ENCODE measurements at regions not wholly inside any gene's neighbourhood (a gene's known extent, or its start where the extent isn't known, plus 50 kb on each side); places are given as distances from the start of the nearest gene placed in this dataset.

DNA sequence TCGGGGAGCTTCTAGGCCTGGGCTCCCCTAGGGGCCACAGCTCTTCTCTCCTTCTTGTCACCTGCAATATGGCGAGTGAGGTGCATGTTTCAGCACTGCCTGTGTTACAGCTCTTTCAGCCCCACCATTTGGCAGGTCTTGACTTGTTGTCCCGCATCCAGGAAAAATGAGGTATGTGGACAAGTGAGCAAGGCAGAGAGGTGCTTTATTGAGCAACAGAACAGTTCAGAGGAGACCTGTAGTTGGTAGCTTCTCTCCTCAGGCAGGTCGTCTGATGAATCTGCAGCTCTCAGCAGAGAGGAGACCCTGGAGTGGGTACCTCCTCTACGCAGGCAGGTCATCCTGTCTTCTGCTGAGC, 208.2 kb upstream of the USP25 start:
- DNase-seq (ENCODE audit: extremely low read depth in 1 of 11, low read depth in 9 of 11, low spot score in 4 of 11): no peak

DNA sequence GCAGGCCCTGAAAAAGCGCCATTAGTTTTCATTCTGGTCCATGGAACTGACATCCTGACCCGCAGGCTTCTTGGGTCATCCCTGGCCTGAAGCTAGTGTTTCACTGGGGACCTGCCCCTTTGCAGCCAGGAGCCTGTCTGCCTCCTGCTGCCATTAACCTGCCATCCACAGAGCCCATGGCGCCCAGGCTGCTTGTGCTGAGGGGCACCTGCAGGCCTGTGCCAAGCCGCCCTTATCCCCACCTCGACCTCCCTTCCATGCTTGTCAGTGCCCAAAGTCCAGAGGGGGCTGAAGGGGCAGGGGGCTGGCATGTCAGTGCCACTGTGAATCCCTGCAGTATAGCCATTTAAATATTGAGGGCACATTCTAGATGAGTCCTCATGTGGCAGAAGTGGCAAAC, 207.6 kb upstream of the USP25 start:
- DNase-seq (ENCODE audit: extremely low read depth in 1 of 11, low read depth in 9 of 11, low spot score in 4 of 11): no peak

GRCh38 chr21:15524855-15525254, 204.9 kb upstream of the USP25 start:
- DNase-seq (ENCODE audit: extremely low read depth in 1 of 11, low read depth in 9 of 11, low spot score in 4 of 11): no peak

- DNase-seq (ENCODE audit: extremely low read depth in 1 of 11, low read depth in 9 of 11, low spot score in 4 of 11): no peak
These were observed 203.0 kb upstream of the USP25 start for GRCh38 chr21:15526798-15527197.

- DNase-seq (ENCODE audit: extremely low read depth in 1 of 11, low read depth in 9 of 11, low spot score in 4 of 11): no peak
These were observed 201.4 kb upstream of the USP25 start for GRCh38 chr21:15528346-15528745.

DNA sequence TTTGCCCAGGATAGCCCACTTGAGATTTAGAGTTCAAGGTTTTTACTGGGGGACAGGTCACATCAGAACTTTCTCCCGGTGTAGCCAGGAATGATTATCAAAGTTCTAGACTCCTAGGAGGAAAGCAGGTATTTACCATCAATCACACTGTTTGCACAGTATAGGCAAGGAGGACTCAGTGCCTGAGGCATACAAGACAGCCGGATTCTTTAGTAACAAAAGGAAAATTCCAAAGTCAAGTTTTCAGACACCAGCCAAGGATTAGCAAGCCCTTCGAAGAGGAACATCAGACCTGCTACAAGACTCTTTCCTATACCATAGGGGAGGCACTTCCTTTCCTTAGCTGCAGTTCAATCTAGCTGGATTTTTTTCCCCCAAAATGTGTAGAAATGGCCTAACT, 197.8 kb upstream of the USP25 start:
- no peak for DNase-seq (ENCODE audit: extremely low read depth in 1 of 11, low read depth in 9 of 11, low spot score in 4 of 11)

DNA sequence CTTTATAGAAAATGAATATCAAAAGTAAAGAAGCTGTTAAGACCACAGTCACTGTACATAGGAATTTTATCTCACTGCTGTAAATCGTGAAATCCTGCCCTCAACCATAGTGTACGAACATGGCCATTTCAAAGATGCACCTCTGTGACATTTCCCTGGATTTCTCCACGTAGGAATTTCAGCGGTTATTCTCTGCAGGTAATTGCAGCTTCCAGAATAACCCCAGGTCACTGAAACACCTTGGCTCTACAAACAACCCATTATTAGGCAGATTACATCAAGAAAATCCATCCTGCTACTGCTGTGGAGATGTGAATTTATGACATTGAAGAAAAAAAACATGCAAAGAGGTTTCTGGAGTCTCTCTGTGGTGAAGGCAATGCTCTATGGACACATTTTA, 196.2 kb upstream of the USP25 start:
- no peak for DNase-seq (ENCODE audit: extremely low read depth in 1 of 11, low read depth in 9 of 11, low spot score in 4 of 11)

GRCh38 chr21:15534450-15534886, 195.3 kb upstream of the USP25 start:
- no peak for DNase-seq (ENCODE audit: extremely low read depth in 1 of 11, low read depth in 9 of 11, low spot score in 4 of 11)

DNA sequence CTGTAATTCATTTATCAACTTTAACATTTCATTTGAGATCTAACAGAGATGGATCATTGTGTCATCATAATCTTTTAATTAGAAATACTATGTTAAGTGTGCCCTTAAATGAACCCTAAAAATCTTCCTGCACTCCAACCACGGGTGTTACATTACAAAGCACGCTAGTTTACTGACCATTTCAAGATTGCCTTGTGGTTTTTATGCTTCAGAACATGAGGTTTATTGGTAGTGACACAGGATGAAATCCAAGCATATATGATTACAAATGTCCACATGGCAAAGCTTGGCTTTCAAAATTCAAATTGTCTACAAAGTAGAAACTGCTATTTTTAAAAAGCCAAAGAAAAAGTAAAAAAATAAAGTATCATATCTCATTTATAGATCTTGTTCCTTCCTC, 190.4 kb upstream of the USP25 start:
- DNase-seq (ENCODE audit: extremely low read depth in 1 of 11, low read depth in 9 of 11, low spot score in 4 of 11): no peak

DNA sequence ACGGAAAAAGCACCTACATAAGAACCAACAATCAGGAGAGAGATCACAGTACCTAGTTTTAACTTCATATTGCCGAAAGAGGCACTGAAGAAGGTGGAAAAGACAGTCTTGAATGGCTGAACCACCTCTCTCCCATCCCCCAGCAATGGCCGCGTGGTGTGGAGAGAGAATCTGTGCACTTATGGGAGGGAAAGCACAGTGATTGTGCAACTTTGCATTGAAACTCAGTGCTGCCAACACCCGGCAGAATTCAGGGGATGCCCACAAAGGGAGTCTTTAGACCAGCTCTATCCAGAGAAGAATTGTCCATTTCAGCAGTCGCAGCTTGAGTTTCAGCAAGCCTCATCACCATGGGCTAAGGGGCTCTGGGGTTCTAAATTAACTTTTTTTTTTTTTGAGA, 186.3 kb upstream of the USP25 start:
- no peak for DNase-seq (ENCODE audit: extremely low read depth in 1 of 11, low read depth in 9 of 11, low spot score in 4 of 11)

DNA sequence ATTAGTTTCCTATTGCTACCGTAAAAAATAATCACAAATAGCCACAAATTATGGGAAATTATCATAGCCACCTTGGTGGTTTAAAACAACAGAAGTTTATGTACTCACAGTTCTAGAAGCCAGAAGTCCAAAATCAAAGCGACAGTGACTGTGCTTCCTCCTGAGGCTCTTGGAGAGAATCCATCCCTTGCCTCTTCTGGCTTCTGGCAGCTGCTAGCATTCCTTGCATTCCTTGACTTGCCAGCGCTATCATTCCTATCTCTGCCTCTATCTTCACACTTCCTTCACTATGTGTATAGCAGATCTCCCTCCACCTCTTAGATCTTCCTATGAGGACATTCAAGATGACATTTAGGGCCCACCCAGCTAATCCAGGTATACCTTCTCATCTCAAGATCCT, 180.1 kb upstream of the USP25 start:
- DNase-seq (ENCODE audit: extremely low read depth in 1 of 11, low read depth in 9 of 11, low spot score in 4 of 11): no peak

GRCh38 chr21:15552914-15553494, 176.8 kb upstream of the USP25 start:
- peak in 3 of 11 donors; percentile 2 to 36 (median 4) for DNase-seq (ENCODE audit: extremely low read depth in 1 of 11, low read depth in 9 of 11, low spot score in 4 of 11)

- no peak for DNase-seq (ENCODE audit: extremely low read depth in 1 of 11, low read depth in 9 of 11, low spot score in 4 of 11)
These were observed 171.9 kb upstream of the USP25 start for GRCh38 chr21:15557925-15558324.

DNA sequence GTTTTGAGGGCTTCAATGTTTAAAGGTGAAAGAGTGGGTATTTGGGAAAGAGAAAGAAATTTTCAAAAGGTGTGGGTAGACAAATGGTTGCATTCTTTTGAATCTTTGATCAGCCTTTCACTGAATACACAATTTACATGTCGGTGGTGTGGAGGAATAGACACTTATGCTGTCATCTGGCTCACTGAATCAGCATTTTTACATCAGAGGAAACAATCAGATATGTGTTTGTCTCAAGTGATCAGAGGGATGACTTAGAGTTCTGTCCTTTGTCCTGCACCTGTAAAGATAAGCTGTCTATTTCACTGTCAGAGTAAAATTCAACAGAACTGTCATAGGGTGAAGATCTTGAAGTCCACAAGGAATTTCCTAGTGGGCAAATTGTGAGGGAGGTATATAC, 170.9 kb upstream of the USP25 start:
- DNase-seq (ENCODE audit: extremely low read depth in 1 of 11, low read depth in 9 of 11, low spot score in 4 of 11): no peak

DNA sequence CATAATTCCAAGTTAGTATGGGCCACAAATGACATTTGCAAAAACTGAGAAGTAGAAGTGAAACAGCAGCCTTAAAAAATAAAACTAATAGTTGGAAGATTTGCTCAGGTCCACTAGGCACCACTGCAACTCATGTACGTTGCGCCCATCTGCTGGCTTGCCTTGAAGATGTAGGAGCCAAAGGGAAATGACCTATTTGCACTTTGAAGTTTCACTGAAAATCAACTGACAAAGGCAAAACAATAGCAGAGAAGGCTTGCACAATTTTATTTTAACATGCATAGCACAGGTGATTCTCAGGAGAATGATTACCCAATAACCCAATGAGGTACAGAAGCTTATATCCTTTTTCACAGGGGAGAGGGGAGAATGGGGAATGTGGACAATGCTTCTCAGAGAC, 170.1 kb upstream of the USP25 start:
- no peak for DNase-seq (ENCODE audit: extremely low read depth in 1 of 11, low read depth in 9 of 11, low spot score in 4 of 11)

DNA sequence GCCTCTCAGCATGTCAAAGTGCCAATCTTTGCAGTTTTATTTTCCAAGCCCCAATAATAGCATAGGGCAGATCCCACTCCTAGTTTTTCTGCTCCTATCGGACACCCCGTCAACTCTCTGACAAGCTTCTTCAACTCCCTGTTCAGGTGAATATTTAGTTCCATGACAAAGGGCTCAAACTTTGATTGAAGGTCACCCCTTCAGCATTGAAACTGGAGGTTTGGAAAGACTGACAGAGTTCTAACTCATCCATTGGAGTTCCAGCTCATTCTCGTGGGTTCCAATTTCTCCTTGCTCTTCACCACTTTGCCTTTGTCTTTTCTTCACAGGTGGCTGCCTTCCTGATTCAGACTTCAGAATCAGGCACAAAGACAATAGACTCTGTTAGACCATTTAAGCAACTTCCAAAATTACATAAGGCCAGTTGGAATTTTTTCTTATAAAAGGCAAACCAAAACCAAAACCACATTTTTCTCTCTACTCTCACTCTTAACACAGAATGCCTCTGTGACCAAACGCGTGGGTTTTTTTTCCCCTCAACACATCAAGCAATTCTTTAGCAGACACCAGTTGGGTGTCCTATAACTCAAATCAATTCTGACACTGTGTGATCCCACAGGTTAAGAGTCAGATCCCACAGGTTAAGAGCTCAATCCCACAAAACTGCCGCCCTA, 169.3 kb upstream of the USP25 start:
- no peak for DNase-seq (ENCODE audit: extremely low read depth in 1 of 11, low read depth in 9 of 11, low spot score in 4 of 11)

- DNase-seq (ENCODE audit: extremely low read depth in 1 of 11, low read depth in 9 of 11, low spot score in 4 of 11): no peak
These were observed 167.0 kb upstream of the USP25 start for GRCh38 chr21:15562748-15563147.

DNA sequence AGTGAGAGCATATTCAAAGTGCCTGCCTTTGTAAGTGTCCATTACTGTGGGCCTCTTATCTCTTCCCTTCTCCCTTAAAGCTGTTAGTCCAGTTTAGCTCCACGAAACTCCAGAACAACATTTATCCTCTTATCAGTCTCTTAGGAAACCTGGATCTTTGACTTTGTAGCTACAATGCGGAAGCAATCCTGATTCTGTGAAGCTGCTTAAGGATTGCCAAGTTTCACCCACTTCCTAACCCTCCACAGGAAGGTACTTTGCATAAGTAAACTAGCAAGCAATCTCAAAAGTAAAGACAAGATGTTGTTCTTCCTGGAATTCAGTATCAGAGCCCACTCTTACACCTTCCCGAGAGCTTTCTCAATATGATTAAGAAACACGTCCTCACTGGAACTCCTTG, 164.9 kb upstream of the USP25 start:
- no peak for DNase-seq (ENCODE audit: extremely low read depth in 1 of 11, low read depth in 9 of 11, low spot score in 4 of 11)

DNA sequence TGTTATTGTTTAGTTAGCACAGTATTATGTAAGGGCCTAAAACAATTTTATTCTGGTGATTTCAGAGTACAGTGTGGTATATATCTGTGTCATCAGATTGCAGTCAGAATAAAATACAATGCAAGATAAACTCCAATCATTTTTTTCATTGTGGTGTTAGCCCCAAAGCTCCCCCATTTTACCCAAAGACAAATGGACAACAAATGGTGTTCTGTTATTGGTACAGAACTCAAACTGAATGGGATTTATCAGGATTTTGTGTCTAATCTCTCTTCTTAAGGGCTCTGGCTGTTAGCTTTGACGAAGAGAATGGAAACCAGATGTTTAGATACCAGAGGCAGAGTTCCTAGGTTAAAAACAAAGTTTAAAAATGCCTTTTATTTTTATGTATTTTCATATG, 163.1 kb upstream of the USP25 start:
- no peak for DNase-seq (ENCODE audit: extremely low read depth in 1 of 11, low read depth in 9 of 11, low spot score in 4 of 11)

- DNase-seq (ENCODE audit: extremely low read depth in 1 of 11, low read depth in 9 of 11, low spot score in 4 of 11): no peak
These were observed 162.6 kb upstream of the USP25 start for GRCh38 chr21:15567191-15567590.

- DNase-seq (ENCODE audit: extremely low read depth in 1 of 11, low read depth in 9 of 11, low spot score in 4 of 11): no peak
These were observed 161.3 kb upstream of the USP25 start for GRCh38 chr21:15568516-15568915.

All from renal cortex interstitium (tissue), 11 donors.